Globus pallidus (tissue), 1 donor: ENCODE measurements at regions not wholly inside any gene's neighbourhood (a gene's known extent, or its start where the extent isn't known, plus 50 kb on each side); places are given as distances from the start of the nearest gene placed in this dataset.

Source experiments
- DNase-seq: peaks from one replicate; pipeline ENCODE4 v3.0.0-alpha.2; 2015; ENCODE audit warnings: low spot score

GRCh38 chr4:36493251-36493650 is 211.8 kb downstream of the DTHD1 start:
- DNase-seq, result no peak

- no peak for DNase-seq
Observed at GRCh38 chr4:36494016-36494415, 212.6 kb downstream of the DTHD1 start.

GRCh38 chr4:36494747-36495146 is 213.3 kb downstream of the DTHD1 start:
- no peak for DNase-seq

- DNase-seq, result no peak
Observed at GRCh38 chr4:36502350-36502749, 220.9 kb downstream of the DTHD1 start.

- no peak for DNase-seq
Observed at GRCh38 chr4:36508394-36508793, 227.0 kb downstream of the DTHD1 start.

GRCh38 chr4:36509845-36510244 is 228.4 kb downstream of the DTHD1 start:
- DNase-seq, result no peak

GRCh38 chr4:36511785-36512184 is 230.4 kb downstream of the DTHD1 start:
- no peak for DNase-seq

GRCh38 chr4:36516522-36517095 is 235.2 kb downstream of the DTHD1 start:
- DNase-seq, result no peak

- no peak for DNase-seq
Observed at GRCh38 chr4:36523182-36523581, 241.8 kb downstream of the DTHD1 start.

GRCh38 chr4:36532670-36533379 is 251.4 kb downstream of the DTHD1 start:
- no peak for DNase-seq

- DNase-seq, result no peak
Observed at GRCh38 chr4:36533944-36534343, 252.5 kb downstream of the DTHD1 start.

GRCh38 chr4:36547383-36547782 is 266.0 kb downstream of the DTHD1 start:
- no peak for DNase-seq

- no peak for DNase-seq
Observed at GRCh38 chr4:36549252-36549651, 267.8 kb downstream of the DTHD1 start.

- DNase-seq, result no peak
Observed at GRCh38 chr4:36549992-36550391, 268.6 kb downstream of the DTHD1 start.

GRCh38 chr4:36551697-36552214 is 270.3 kb downstream of the DTHD1 start:
- no peak for DNase-seq

GRCh38 chr4:36553029-36553428 is 271.6 kb downstream of the DTHD1 start:
- no peak for DNase-seq

GRCh38 chr4:36553453-36553852 is 272.0 kb downstream of the DTHD1 start:
- DNase-seq, result no peak

- DNase-seq, result no peak
Observed at GRCh38 chr4:36556984-36557383, 275.6 kb downstream of the DTHD1 start.

GRCh38 chr4:36568575-36568974 is 287.2 kb downstream of the DTHD1 start:
- DNase-seq, result no peak

GRCh38 chr4:36573441-36573840 is 292.0 kb downstream of the DTHD1 start:
- no peak for DNase-seq

GRCh38 chr4:36574816-36575215 is 293.4 kb downstream of the DTHD1 start:
- no peak for DNase-seq

GRCh38 chr4:36582198-36582597 is 300.8 kb downstream of the DTHD1 start:
- DNase-seq, result no peak

GRCh38 chr4:36587909-36588472 is 306.6 kb downstream of the DTHD1 start:
- no peak for DNase-seq
